Endothelial cell of umbilical vein (primary cell): ENCODE measurements at regions not wholly inside any gene's neighbourhood (a gene's known extent, or its start where the extent isn't known, plus 50 kb on each side); places are given as distances from the start of the nearest gene placed in this dataset.

Experiments used
- FOS ChIP-seq: IDR thresholded peaks from 2 replicates; pipeline ENCODE4 v1.6.1; 2011; ENCODE audit warnings: mild to moderate bottlenecking, low read length, moderate library complexity, borderline replicate concordance; ENCODE audit not compliant: insufficient read depth
- GATA2 ChIP-seq: IDR thresholded peaks from 2 replicates; pipeline ENCODE4 v1.7.0; 2011; ENCODE audit warnings: low read depth, mild to moderate bottlenecking, moderate library complexity, mixed read lengths, low read length; ENCODE audit not compliant: insufficient read length, insufficient read depth
- JUN ChIP-seq: IDR thresholded peaks from 2 replicates; pipeline ENCODE4 v1.6.1; 2011; ENCODE audit warnings: borderline replicate concordance, low read depth; ENCODE audit not compliant: insufficient read length, insufficient read depth
- MYC ChIP-seq: IDR thresholded peaks from one replicate; pipeline ENCODE4 v1.6.1; 2011; ENCODE audit warnings: mild to moderate bottlenecking, low read depth, low read length
- POLR2A ChIP-seq: IDR thresholded peaks from 2 replicates; pipeline ENCODE4 v1.6.1; 2012; ENCODE audit warnings: low read depth, mild to moderate bottlenecking, control low read depth, low read length
- POLR2AphosphoS5 ChIP-seq: IDR thresholded peaks from 2 replicates; pipeline ENCODE4 v1.6.1; 2012; ENCODE audit warnings: low read depth, mild to moderate bottlenecking, control low read depth, low read length, moderate library complexity; ENCODE audit not compliant: insufficient read depth

DNA sequence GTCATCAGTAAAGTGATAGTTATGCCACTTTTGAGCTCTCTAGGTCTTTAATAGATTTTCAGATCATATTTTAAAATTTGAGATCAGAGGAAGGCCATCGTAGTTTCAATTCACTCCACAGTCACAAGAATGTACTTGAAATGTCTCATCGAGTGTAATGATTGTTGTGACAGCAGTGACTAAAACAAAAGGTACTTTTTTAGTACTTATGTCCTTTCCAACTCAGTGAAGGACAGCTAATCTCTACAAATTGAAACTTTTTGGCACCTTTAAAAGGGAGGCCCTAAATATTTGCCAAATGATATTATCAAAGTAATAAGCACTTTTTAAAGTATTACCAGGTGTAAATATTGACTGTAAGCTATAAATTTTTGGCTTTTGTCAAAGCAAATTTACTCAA lies 702.9 kb upstream of the GRM3 start:
- TF ChIP-seq FOS (no peak), MYC (no peak), GATA2 (no peak), POLR2AphosphoS5 (no peak), JUN (no peak), POLR2A (no peak)
